GM21529 (cell line): ENCODE measurements at regions not wholly inside any gene's neighbourhood (a gene's known extent, or its start where the extent isn't known, plus 50 kb on each side); places are given as distances from the start of the nearest gene placed in this dataset.

Experiments
- ATAC-seq: cut with Tn5 transposase; IDR thresholded peaks from one replicate; pipeline ENCODE4 v1.9.1; 2021; ENCODE audit not compliant: unreplicated experiment

- ATAC-seq = no peak
Observed at GRCh38 chr2:102078773-102079172, 63.8 kb upstream of the IL1R1 start.

GRCh38 chr2:102080451-102081242 is 61.9 kb upstream of the IL1R1 start:
- ATAC-seq = peak; percentile 29

- no peak for ATAC-seq
Observed at GRCh38 chr2:102081243-102081522, 61.4 kb upstream of the IL1R1 start.

GRCh38 chr2:102081606-102082005 is 60.9 kb upstream of the IL1R1 start:
- no peak for ATAC-seq

GRCh38 chr2:102082571-102083392 is 59.8 kb upstream of the IL1R1 start:
- ATAC-seq = peak; percentile 88

- ATAC-seq = no peak
Observed at GRCh38 chr2:102083393-102083703, 59.2 kb upstream of the IL1R1 start.

- no peak for ATAC-seq
Observed at GRCh38 chr2:102084651-102085050, 57.9 kb upstream of the IL1R1 start.

GRCh38 chr2:102085238-102085637 is 57.3 kb upstream of the IL1R1 start:
- ATAC-seq = no peak

- no peak for ATAC-seq
Observed at GRCh38 chr2:102086150-102086872, 56.2 kb upstream of the IL1R1 start.

- ATAC-seq = no peak
Observed at GRCh38 chr2:102091121-102091520, 51.4 kb upstream of the IL1R1 start.

GRCh38 chr2:102091908-102092307 is 50.6 kb upstream of the IL1R1 start:
- ATAC-seq = no peak

GRCh38 chr2:102092535-102092934 is 50.0 kb upstream of the IL1R1 start:
- ATAC-seq = no peak
